ENCODE measurements at regions not wholly inside any gene's neighbourhood (a gene's known extent, or its start where the extent isn't known, plus 50 kb on each side); places are given as distances from the start of the nearest gene placed in this dataset.

DNA sequence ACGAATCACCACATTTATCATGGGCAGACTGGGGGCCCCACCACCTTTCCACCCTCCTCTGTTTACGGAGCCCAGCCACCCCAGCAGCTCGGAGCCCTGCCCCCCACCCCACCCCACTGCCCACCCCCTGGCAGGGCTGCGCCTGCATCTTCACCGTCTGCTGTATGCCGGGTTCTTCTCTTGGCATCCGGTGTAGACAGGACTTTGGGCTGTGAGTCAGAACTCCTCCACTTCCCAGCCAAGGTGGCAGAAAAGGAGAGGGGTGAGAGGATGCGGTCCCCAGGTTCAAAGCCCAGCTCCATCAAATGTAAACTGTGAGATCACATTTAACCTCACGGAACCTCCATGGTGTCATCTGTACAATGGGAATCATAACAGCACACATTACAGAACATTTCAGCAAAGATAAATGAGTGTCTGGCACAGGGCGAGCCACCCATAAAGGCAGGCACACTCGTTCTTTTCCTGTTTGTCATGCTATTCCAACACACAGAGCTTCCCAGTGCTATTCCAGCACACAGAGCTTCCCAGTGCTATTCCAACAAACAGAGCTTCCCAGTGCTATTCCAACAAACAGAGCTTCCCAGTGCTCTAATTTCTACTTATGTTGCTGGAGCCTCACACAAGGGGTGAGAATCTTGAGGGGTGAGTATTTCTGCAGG lies 292.7 kb upstream of the RTL1 start:
- TF ChIP-seq POLR2A (IDR thresholded peaks at IDR 0.05) = no peak
- TF ChIP-seq, protein P1, sequence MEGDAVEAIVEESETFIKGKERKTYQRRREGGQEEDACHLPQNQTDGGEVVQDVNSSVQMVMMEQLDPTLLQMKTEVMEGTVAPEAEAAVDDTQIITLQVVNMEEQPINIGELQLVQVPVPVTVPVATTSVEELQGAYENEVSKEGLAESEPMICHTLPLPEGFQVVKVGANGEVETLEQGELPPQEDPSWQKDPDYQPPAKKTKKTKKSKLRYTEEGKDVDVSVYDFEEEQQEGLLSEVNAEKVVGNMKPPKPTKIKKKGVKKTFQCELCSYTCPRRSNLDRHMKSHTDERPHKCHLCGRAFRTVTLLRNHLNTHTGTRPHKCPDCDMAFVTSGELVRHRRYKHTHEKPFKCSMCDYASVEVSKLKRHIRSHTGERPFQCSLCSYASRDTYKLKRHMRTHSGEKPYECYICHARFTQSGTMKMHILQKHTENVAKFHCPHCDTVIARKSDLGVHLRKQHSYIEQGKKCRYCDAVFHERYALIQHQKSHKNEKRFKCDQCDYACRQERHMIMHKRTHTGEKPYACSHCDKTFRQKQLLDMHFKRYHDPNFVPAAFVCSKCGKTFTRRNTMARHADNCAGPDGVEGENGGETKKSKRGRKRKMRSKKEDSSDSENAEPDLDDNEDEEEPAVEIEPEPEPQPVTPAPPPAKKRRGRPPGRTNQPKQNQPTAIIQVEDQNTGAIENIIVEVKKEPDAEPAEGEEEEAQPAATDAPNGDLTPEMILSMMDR (IDR thresholded peaks at IDR 0.05) = no peak
- intact Hi-C loops (cut with DNase I; ENCODE audit: low total_unique reads) = no loop called here
- peak in 1 of 2 donors; percentile 68 for DNase-seq (ENCODE audit: low spot score in 2 of 2)
- 56 to 69% methylated on average over 11 of the region's 11 CpGs for WGBS, 2 donors
- no peak overlapping the region for H3K4me3 ChIP-seq (ENCODE audit: low read depth, poor library complexity, severe bottlenecking)

DNA sequence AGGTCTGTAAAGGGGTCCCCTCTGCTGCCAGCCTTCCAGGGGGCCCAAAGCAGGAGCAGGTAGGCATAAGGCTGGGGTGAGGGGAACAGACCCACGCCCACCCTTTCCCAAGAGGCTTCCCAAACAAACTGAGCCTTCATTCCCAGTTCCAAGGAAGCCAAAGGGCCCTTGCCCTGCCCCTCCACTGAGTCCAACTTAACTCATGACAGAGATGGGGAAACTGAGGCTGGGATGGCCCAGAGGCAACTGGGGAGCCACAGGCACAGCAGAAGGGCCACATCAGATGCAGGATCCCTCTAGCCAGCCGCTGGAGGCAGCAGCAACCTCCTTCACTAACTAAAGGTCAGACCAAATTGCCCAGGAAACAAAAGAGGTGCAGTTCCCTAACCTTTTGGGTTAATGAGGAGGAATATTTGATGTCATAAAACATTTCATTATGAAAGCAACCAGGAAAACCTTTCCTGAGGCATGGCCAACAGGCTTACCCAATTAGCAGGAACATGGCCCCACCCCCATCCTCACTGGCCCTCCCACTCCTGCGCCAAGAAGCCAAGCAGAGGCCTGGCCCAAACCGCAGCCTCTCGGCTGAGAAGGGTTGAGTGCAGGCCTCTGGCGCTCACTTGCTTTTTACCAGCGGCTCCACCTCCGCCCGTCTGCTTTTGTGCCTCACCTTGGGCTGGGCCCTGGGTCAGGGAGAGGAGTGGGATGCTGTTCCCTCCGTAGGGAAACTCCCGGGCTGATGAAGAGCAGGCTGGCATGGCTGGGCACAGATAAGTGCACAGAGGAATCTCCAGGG lies 293.5 kb upstream of the RTL1 start:
- no peak overlapping the region for H3K4me3 ChIP-seq (ENCODE audit: low read depth, poor library complexity, severe bottlenecking)
- intact Hi-C loops (cut with DNase I; ENCODE audit: low total_unique reads) = no loop called here
- TF ChIP-seq POLR2A (IDR thresholded peaks at IDR 0.05) = no peak
- TF ChIP-seq, protein P1 (IDR thresholded peaks at IDR 0.05) = no peak
- peak in 1 of 2 donors; percentile 82 for DNase-seq (ENCODE audit: low spot score in 2 of 2)
- 59 to 60% methylated on average over 9 to 11 of the region's 11 CpGs for WGBS, 2 donors

DNA sequence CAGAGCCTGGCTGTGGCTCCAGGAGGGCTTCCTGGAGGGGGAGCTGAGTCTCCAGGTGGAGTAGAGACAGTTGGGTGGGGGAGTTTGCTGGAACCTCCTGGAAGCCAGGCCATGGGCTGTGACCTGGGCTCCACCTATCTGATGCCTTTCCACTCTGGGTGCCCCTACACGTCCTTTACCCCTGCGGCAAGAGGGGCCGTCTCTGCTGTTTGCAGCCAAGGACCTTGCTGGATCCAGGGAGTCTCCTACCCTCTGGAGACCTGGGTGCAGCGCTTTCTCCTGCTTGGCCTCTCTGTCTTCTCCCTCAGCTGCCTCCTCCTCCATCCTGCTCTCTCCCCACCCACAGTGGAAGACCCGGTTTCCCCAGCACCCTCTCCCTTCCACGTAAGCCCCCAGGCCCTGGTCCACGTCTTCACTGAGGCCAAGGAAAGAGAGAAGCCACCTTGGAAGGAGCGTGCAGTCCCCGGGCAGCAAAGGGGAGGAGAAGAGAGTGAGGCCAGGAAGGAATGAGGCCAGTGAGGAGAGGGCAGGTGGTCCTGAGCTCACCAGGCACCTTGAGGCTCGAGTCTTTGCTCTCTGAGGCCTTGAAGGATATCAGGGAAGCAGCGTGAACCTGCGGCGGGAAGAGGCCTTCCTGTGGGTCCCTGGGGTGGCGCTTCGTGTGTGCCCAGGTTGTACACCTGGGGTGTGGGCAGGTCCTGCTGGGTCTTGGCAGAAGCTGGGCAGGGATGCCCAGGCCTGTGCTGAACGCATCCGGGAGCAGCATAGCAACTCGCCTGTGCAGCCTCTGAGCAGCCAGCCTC lies 294.3 kb upstream of the RTL1 start:
- H3K4me3 ChIP-seq (ENCODE audit: low read depth, poor library complexity, severe bottlenecking) = no peak overlapping the region
- intact Hi-C loops (cut with DNase I; ENCODE audit: low total_unique reads) = no loop called here
- WGBS, 2 donors = 77 to 78% methylated on average over 15 to 17 of the region's 18 CpGs
- peak in 1 of 2 donors; percentile 80 for DNase-seq (ENCODE audit: low spot score in 2 of 2)
- TF ChIP-seq, protein P1 (IDR thresholded peaks at IDR 0.05) = no peak
- no peak for TF ChIP-seq POLR2A (IDR thresholded peaks at IDR 0.05)

DNA sequence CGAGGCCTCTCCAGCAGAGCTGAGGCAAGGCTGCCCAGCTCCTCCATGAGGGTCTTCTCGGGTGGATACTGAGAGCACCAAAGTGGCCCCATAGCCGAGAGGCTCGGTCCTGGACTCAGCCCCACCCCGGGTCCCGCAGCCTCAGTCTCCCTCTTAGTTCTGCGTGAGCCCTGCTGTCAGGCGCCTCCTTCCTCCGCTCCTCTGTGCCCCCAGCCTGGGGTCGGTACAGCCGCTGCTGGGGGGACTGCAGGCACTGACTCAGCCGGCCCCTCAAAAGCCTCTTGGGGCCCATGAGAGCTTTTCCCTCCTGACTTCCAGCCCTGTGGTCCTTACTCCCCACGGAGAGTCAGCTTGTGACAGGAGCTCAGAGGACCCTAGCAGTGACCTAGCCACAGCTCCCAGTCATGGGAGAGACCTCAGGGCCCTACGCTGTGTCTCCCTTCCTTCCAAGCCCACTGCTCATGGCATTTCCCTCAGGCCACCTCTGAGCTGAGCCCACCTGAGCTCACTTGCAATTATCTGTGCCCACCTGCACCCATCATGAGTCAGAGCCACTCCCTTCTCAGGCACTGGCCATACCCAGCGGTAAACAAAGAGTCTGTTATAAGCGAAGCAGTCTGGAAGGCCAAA lies 295.0 kb upstream of the RTL1 start:
- peak in 1 of 2 donors; percentile 63 for DNase-seq (ENCODE audit: low spot score in 2 of 2)
- intact Hi-C loops (cut with DNase I; ENCODE audit: low total_unique reads) = no loop called here
- WGBS, 2 donors = 85 to 92% methylated on average over 15 of the region's 16 CpGs

More for the DNA sequence above, 295.0 kb upstream of the RTL1 start:
- TF ChIP-seq POLR2A (IDR thresholded peaks at IDR 0.05) = no peak
- TF ChIP-seq, protein P1 (IDR thresholded peaks at IDR 0.05) = no peak
- no peak overlapping the region for H3K4me3 ChIP-seq (ENCODE audit: low read depth, poor library complexity, severe bottlenecking)
